ENCODE measurements at regions not wholly inside any gene's neighbourhood (a gene's known extent, or its start where the extent isn't known, plus 50 kb on each side); places are given as distances from the start of the nearest gene placed in this dataset.

GRCh38 chr5:114912189-114912920 is 257.4 kb downstream of the TRIM36 start:
- Mint-ChIP-seq H3K9me3 (peaks cover 0 to 17% (median 4%) of the 10 kb centered on the region in 7 donors), H3K27ac (peak overlapping the region in 1 of 3 donors; percentile 61)

GRCh38 chr5:114910727-114911126 is 259.0 kb downstream of the TRIM36 start:
- DNase-seq (no peak), ATAC-seq (ENCODE audit: low read depth in 2 of 2) (no peak)
- H3K36me3 Mint-ChIP-seq, result no peaks in the 10 kb centered on the region
- Histone ChIP-seq H3K36me3 (ENCODE audit: control insufficient read depth, insufficient read depth, low read length) (no peaks in the 10 kb centered on the region), H3K27me3 (ENCODE audit: control insufficient read depth, insufficient read depth, low read length) (no peaks in the 10 kb centered on the region), H3K9me3 (ENCODE audit: control insufficient read depth in 2 of 2, low read length in 2 of 2) (no peaks in the 10 kb centered on the region), H3K4me1 (ENCODE audit: control insufficient read depth, insufficient read depth, low read length, poor library complexity, severe bottlenecking) (no peaks in the 10 kb centered on the region), H3K4me3 (ENCODE audit: low read depth, low read length) (no peak overlapping the region), H3K27ac (ENCODE audit: insufficient read depth, low read length, poor library complexity, severe bottlenecking) (no peak overlapping the region)
- H3K9me3 Mint-ChIP-seq, result peaks cover 0 to 20% (median 6%) of the 10 kb centered on the region in 7 donors
- no peaks in the 10 kb centered on the region for H3K4me1 Mint-ChIP-seq
- no peak overlapping the region for H3K4me3 Mint-ChIP-seq
- H3K27me3 Mint-ChIP-seq, result no peaks in the 10 kb centered on the region
- no peak overlapping the region for H3K27ac Mint-ChIP-seq

More at GRCh38 chr5:114912189-114912920, 257.4 kb downstream of the TRIM36 start:
- H3K4me1 Mint-ChIP-seq, result no peaks in the 10 kb centered on the region
- no peak overlapping the region for H3K4me3 Mint-ChIP-seq
- no peaks in the 10 kb centered on the region for H3K27me3 Mint-ChIP-seq
- DNase-seq (no peak), ATAC-seq (ENCODE audit: low read depth in 2 of 2) (no peak)
- Histone ChIP-seq H3K27me3 (ENCODE audit: control insufficient read depth, insufficient read depth, low read length) (no peaks in the 10 kb centered on the region), H3K4me1 (ENCODE audit: control insufficient read depth, insufficient read depth, low read length, poor library complexity, severe bottlenecking) (no peaks in the 10 kb centered on the region), H3K4me3 (ENCODE audit: low read depth, low read length) (no peak overlapping the region), H3K36me3 (ENCODE audit: control insufficient read depth, insufficient read depth, low read length) (no peaks in the 10 kb centered on the region), H3K27ac (ENCODE audit: insufficient read depth, low read length, poor library complexity, severe bottlenecking) (no peak overlapping the region), H3K9me3 (ENCODE audit: control insufficient read depth in 2 of 2, low read length in 2 of 2) (no peaks in the 10 kb centered on the region)
- H3K36me3 Mint-ChIP-seq, result no peaks in the 10 kb centered on the region

GRCh38 chr5:114909424-114909823 is 260.3 kb downstream of the TRIM36 start:
- Histone ChIP-seq H3K36me3 (ENCODE audit: control insufficient read depth, insufficient read depth, low read length) (no peaks in the 10 kb centered on the region), H3K4me1 (ENCODE audit: control insufficient read depth, insufficient read depth, low read length, poor library complexity, severe bottlenecking) (no peaks in the 10 kb centered on the region), H3K27ac (ENCODE audit: insufficient read depth, low read length, poor library complexity, severe bottlenecking) (no peak overlapping the region), H3K4me3 (ENCODE audit: low read depth, low read length) (no peak overlapping the region), H3K27me3 (ENCODE audit: control insufficient read depth, insufficient read depth, low read length) (no peaks in the 10 kb centered on the region), H3K9me3 (ENCODE audit: control insufficient read depth in 2 of 2, low read length in 2 of 2) (no peaks in the 10 kb centered on the region)
- no peak overlapping the region for H3K4me3 Mint-ChIP-seq
- H3K27ac Mint-ChIP-seq, result no peak overlapping the region
- H3K4me1 Mint-ChIP-seq, result no peaks in the 10 kb centered on the region
- no peak for ATAC-seq (ENCODE audit: low read depth in 2 of 2)
- no peaks in the 10 kb centered on the region for H3K27me3 Mint-ChIP-seq
- DNase-seq, result no peak
- H3K9me3 Mint-ChIP-seq, result peaks cover 0 to 18% (median 6%) of the 10 kb centered on the region in 7 donors
- H3K36me3 Mint-ChIP-seq, result no peaks in the 10 kb centered on the region

GRCh38 chr5:114903767-114904166 is 265.9 kb downstream of the TRIM36 start:
- Mint-ChIP-seq H3K4me1 (no peaks in the 10 kb centered on the region), H3K4me3 (no peak overlapping the region), H3K27me3 (no peaks in the 10 kb centered on the region), H3K36me3 (no peaks in the 10 kb centered on the region), H3K27ac (no peak overlapping the region), H3K9me3 (peaks cover 0 to 8% (median 4%) of the 10 kb centered on the region in 7 donors)
- no peaks in the 10 kb centered on the region for H3K36me3 ChIP-seq (ENCODE audit: control insufficient read depth, insufficient read depth, low read length)
- H3K27ac ChIP-seq (ENCODE audit: insufficient read depth, low read length, poor library complexity, severe bottlenecking), result no peak overlapping the region
- DNase-seq (no peak), ATAC-seq (ENCODE audit: low read depth in 2 of 2) (no peak)
- no peaks in the 10 kb centered on the region for H3K4me1 ChIP-seq (ENCODE audit: control insufficient read depth, insufficient read depth, low read length, poor library complexity, severe bottlenecking)
- H3K27me3 ChIP-seq (ENCODE audit: control insufficient read depth, insufficient read depth, low read length), result no peaks in the 10 kb centered on the region
- no peaks in the 10 kb centered on the region for H3K9me3 ChIP-seq (ENCODE audit: control insufficient read depth in 2 of 2, low read length in 2 of 2)
- H3K4me3 ChIP-seq (ENCODE audit: low read depth, low read length), result no peak overlapping the region

GRCh38 chr5:114898602-114899001 is 271.1 kb downstream of the TRIM36 start:
- ATAC-seq (ENCODE audit: low read depth in 2 of 2), result no peak
- no peaks in the 10 kb centered on the region for H3K4me1 Mint-ChIP-seq

GRCh38 chr5:114883675-114884074 is 286.0 kb downstream of the TRIM36 start:
- no peak for ATAC-seq (ENCODE audit: low read depth in 2 of 2)
- Mint-ChIP-seq H3K4me1 (no peaks in the 10 kb centered on the region), H3K27me3 (no peaks in the 10 kb centered on the region), H3K4me3 (no peak overlapping the region), H3K9me3 (peaks cover 0 to 18% (median 5%) of the 10 kb centered on the region in 7 donors), H3K27ac (no peak overlapping the region), H3K36me3 (no peaks in the 10 kb centered on the region)
- Histone ChIP-seq H3K27ac (ENCODE audit: insufficient read depth, low read length, poor library complexity, severe bottlenecking) (no peak overlapping the region), H3K4me1 (ENCODE audit: control insufficient read depth, insufficient read depth, low read length, poor library complexity, severe bottlenecking) (no peaks in the 10 kb centered on the region), H3K4me3 (ENCODE audit: low read depth, low read length) (no peak overlapping the region), H3K36me3 (ENCODE audit: control insufficient read depth, insufficient read depth, low read length) (no peaks in the 10 kb centered on the region), H3K9me3 (ENCODE audit: control insufficient read depth in 2 of 2, low read length in 2 of 2) (no peaks in the 10 kb centered on the region), H3K27me3 (ENCODE audit: control insufficient read depth, insufficient read depth, low read length) (no peaks in the 10 kb centered on the region)
- DNase-seq, result no peak

More at GRCh38 chr5:114898602-114899001, 271.1 kb downstream of the TRIM36 start:
- no peak for DNase-seq
- Histone ChIP-seq H3K27me3 (ENCODE audit: control insufficient read depth, insufficient read depth, low read length) (no peaks in the 10 kb centered on the region), H3K9me3 (ENCODE audit: control insufficient read depth in 2 of 2, low read length in 2 of 2) (no peaks in the 10 kb centered on the region), H3K4me1 (ENCODE audit: control insufficient read depth, insufficient read depth, low read length, poor library complexity, severe bottlenecking) (no peaks in the 10 kb centered on the region), H3K4me3 (ENCODE audit: low read depth, low read length) (no peak overlapping the region), H3K36me3 (ENCODE audit: control insufficient read depth, insufficient read depth, low read length) (no peaks in the 10 kb centered on the region), H3K27ac (ENCODE audit: insufficient read depth, low read length, poor library complexity, severe bottlenecking) (no peak overlapping the region)
- no peaks in the 10 kb centered on the region for H3K27me3 Mint-ChIP-seq
- no peak overlapping the region for H3K4me3 Mint-ChIP-seq
- H3K36me3 Mint-ChIP-seq, result no peaks in the 10 kb centered on the region
- H3K27ac Mint-ChIP-seq, result no peak overlapping the region
- H3K9me3 Mint-ChIP-seq, result peaks cover 0 to 8% (median 2%) of the 10 kb centered on the region in 7 donors

- H3K36me3 Mint-ChIP-seq, result no peaks in the 10 kb centered on the region
- H3K9me3 Mint-ChIP-seq, result peaks cover 0 to 8% (median 2%) of the 10 kb centered on the region in 7 donors
- no peak overlapping the region for H3K27ac Mint-ChIP-seq
- Histone ChIP-seq H3K4me1 (ENCODE audit: control insufficient read depth, insufficient read depth, low read length, poor library complexity, severe bottlenecking) (no peaks in the 10 kb centered on the region), H3K27ac (ENCODE audit: insufficient read depth, low read length, poor library complexity, severe bottlenecking) (no peak overlapping the region), H3K9me3 (ENCODE audit: control insufficient read depth in 2 of 2, low read length in 2 of 2) (no peaks in the 10 kb centered on the region), H3K36me3 (ENCODE audit: control insufficient read depth, insufficient read depth, low read length) (no peaks in the 10 kb centered on the region), H3K4me3 (ENCODE audit: low read depth, low read length) (no peak overlapping the region), H3K27me3 (ENCODE audit: control insufficient read depth, insufficient read depth, low read length) (no peaks in the 10 kb centered on the region)
- DNase-seq (no peak), ATAC-seq (ENCODE audit: low read depth in 2 of 2) (no peak)
- no peaks in the 10 kb centered on the region for H3K27me3 Mint-ChIP-seq
- no peak overlapping the region for H3K4me3 Mint-ChIP-seq
- no peaks in the 10 kb centered on the region for H3K4me1 Mint-ChIP-seq
Measured at GRCh38 chr5:114859438-114859735, 310.3 kb downstream of the TRIM36 start.

Measured in CD4-positive, CD25-positive, alpha-beta regulatory T cell (primary cell).